ENCODE measurements at regions not wholly inside any gene's neighbourhood (a gene's known extent, or its start where the extent isn't known, plus 50 kb on each side); places are given as distances from the start of the nearest gene placed in this dataset.

GRCh38 chr7:136186281-136186680 is 209.1 kb upstream of the MTPN start:
- Histone ChIP-seq H3K9me3 (ENCODE audit: control insufficient read depth, insufficient read depth, low read length) (no peaks in the 10 kb centered on the region), H3K27me3 (ENCODE audit: control insufficient read depth, insufficient read depth, low read length) (no peaks in the 10 kb centered on the region), H3K4me3 (ENCODE audit: low read length) (no peak overlapping the region), H3K27ac (ENCODE audit: low read length) (no peak overlapping the region), H3K36me3 (ENCODE audit: control insufficient read depth, insufficient read depth, low read length) (no peaks in the 10 kb centered on the region), H3K4me1 (ENCODE audit: control insufficient read depth, insufficient read depth, low read length) (no peaks in the 10 kb centered on the region)
- no peak for DNase-seq (ENCODE audit: low read depth, low spot score)
- no CpG with 5 or more reads among the region's 6 CpGs for WGBS (ENCODE audit: insufficient coverage, insufficient read length)

GRCh38 chr7:136184719-136185118 is 207.6 kb upstream of the MTPN start:
- Histone ChIP-seq H3K4me3 (ENCODE audit: low read length) (no peak overlapping the region), H3K36me3 (ENCODE audit: control insufficient read depth, insufficient read depth, low read length) (no peaks in the 10 kb centered on the region), H3K27me3 (ENCODE audit: control insufficient read depth, insufficient read depth, low read length) (no peaks in the 10 kb centered on the region), H3K27ac (ENCODE audit: low read length) (no peak overlapping the region), H3K9me3 (ENCODE audit: control insufficient read depth, insufficient read depth, low read length) (no peaks in the 10 kb centered on the region), H3K4me1 (ENCODE audit: control insufficient read depth, insufficient read depth, low read length) (no peaks in the 10 kb centered on the region)
- no CpG with 5 or more reads among the region's 2 CpGs for WGBS (ENCODE audit: insufficient coverage, insufficient read length)
- DNase-seq (ENCODE audit: low read depth, low spot score), result no peak

GRCh38 chr7:136183981-136184380 is 206.8 kb upstream of the MTPN start:
- Histone ChIP-seq H3K36me3 (ENCODE audit: control insufficient read depth, insufficient read depth, low read length) (no peaks in the 10 kb centered on the region), H3K4me3 (ENCODE audit: low read length) (no peak overlapping the region), H3K4me1 (ENCODE audit: control insufficient read depth, insufficient read depth, low read length) (no peaks in the 10 kb centered on the region), H3K27ac (ENCODE audit: low read length) (no peak overlapping the region), H3K9me3 (ENCODE audit: control insufficient read depth, insufficient read depth, low read length) (no peaks in the 10 kb centered on the region), H3K27me3 (ENCODE audit: control insufficient read depth, insufficient read depth, low read length) (no peaks in the 10 kb centered on the region)
- DNase-seq (ENCODE audit: low read depth, low spot score), result peak; percentile 13
- no CpG with 5 or more reads among the region's 2 CpGs for WGBS (ENCODE audit: insufficient coverage, insufficient read length)

- Histone ChIP-seq H3K9me3 (ENCODE audit: control insufficient read depth, insufficient read depth, low read length) (no peaks in the 10 kb centered on the region), H3K36me3 (ENCODE audit: control insufficient read depth, insufficient read depth, low read length) (no peaks in the 10 kb centered on the region), H3K4me3 (ENCODE audit: low read length) (no peak overlapping the region), H3K27ac (ENCODE audit: low read length) (no peak overlapping the region), H3K27me3 (ENCODE audit: control insufficient read depth, insufficient read depth, low read length) (no peaks in the 10 kb centered on the region), H3K4me1 (ENCODE audit: control insufficient read depth, insufficient read depth, low read length) (no peaks in the 10 kb centered on the region)
- DNase-seq (ENCODE audit: low read depth, low spot score), result no peak
- WGBS (ENCODE audit: insufficient coverage, insufficient read length), result no CpG with 5 or more reads among the region's 7 CpGs
Observed at GRCh38 chr7:136180984-136181383, 203.8 kb upstream of the MTPN start.

GRCh38 chr7:136179851-136180721 is 202.9 kb upstream of the MTPN start:
- no peaks in the 10 kb centered on the region for H3K27me3 ChIP-seq (ENCODE audit: control insufficient read depth, insufficient read depth, low read length)
- no peaks in the 10 kb centered on the region for H3K36me3 ChIP-seq (ENCODE audit: control insufficient read depth, insufficient read depth, low read length)
- no peaks in the 10 kb centered on the region for H3K4me1 ChIP-seq (ENCODE audit: control insufficient read depth, insufficient read depth, low read length)
- no peak overlapping the region for H3K27ac ChIP-seq (ENCODE audit: low read length)
- no peaks in the 10 kb centered on the region for H3K9me3 ChIP-seq (ENCODE audit: control insufficient read depth, insufficient read depth, low read length)
- H3K4me3 ChIP-seq (ENCODE audit: low read length), result no peak overlapping the region
- no CpG with 5 or more reads among the region's 5 CpGs for WGBS (ENCODE audit: insufficient coverage, insufficient read length)
- no peak for DNase-seq (ENCODE audit: low read depth, low spot score)

- H3K9me3 ChIP-seq (ENCODE audit: control insufficient read depth, insufficient read depth, low read length), result no peaks in the 10 kb centered on the region
- H3K4me1 ChIP-seq (ENCODE audit: control insufficient read depth, insufficient read depth, low read length), result no peaks in the 10 kb centered on the region
- no peak overlapping the region for H3K27ac ChIP-seq (ENCODE audit: low read length)
- H3K27me3 ChIP-seq (ENCODE audit: control insufficient read depth, insufficient read depth, low read length), result no peaks in the 10 kb centered on the region
- DNase-seq (ENCODE audit: low read depth, low spot score), result no peak
- no peak overlapping the region for H3K4me3 ChIP-seq (ENCODE audit: low read length)
- WGBS (ENCODE audit: insufficient coverage, insufficient read length), result no CpG with 5 or more reads among the region's 5 CpGs
- H3K36me3 ChIP-seq (ENCODE audit: control insufficient read depth, insufficient read depth, low read length), result no peaks in the 10 kb centered on the region
Observed at GRCh38 chr7:136179154-136179553, 202.0 kb upstream of the MTPN start.

- DNase-seq (ENCODE audit: low read depth, low spot score), result no peak
- H3K9me3 ChIP-seq (ENCODE audit: control insufficient read depth, insufficient read depth, low read length), result no peaks in the 10 kb centered on the region
- no peak overlapping the region for H3K4me3 ChIP-seq (ENCODE audit: low read length)
- no peaks in the 10 kb centered on the region for H3K36me3 ChIP-seq (ENCODE audit: control insufficient read depth, insufficient read depth, low read length)
- no peaks in the 10 kb centered on the region for H3K27me3 ChIP-seq (ENCODE audit: control insufficient read depth, insufficient read depth, low read length)
- no peak overlapping the region for H3K27ac ChIP-seq (ENCODE audit: low read length)
- no peaks in the 10 kb centered on the region for H3K4me1 ChIP-seq (ENCODE audit: control insufficient read depth, insufficient read depth, low read length)
- WGBS (ENCODE audit: insufficient coverage, insufficient read length), result no CpG with 5 or more reads among the region's 5 CpGs
Observed at GRCh38 chr7:136174477-136175125, 197.4 kb upstream of the MTPN start.

- DNase-seq (ENCODE audit: low read depth, low spot score), result no peak
- Histone ChIP-seq H3K4me3 (ENCODE audit: low read length) (no peak overlapping the region), H3K4me1 (ENCODE audit: control insufficient read depth, insufficient read depth, low read length) (no peaks in the 10 kb centered on the region), H3K9me3 (ENCODE audit: control insufficient read depth, insufficient read depth, low read length) (no peaks in the 10 kb centered on the region), H3K36me3 (ENCODE audit: control insufficient read depth, insufficient read depth, low read length) (no peaks in the 10 kb centered on the region), H3K27ac (ENCODE audit: low read length) (no peak overlapping the region), H3K27me3 (ENCODE audit: control insufficient read depth, insufficient read depth, low read length) (no peaks in the 10 kb centered on the region)
- no CpG with 5 or more reads among the region's 5 CpGs for WGBS (ENCODE audit: insufficient coverage, insufficient read length)
Observed at GRCh38 chr7:136173874-136174273, 196.7 kb upstream of the MTPN start.

GRCh38 chr7:136171233-136171632 is 194.1 kb upstream of the MTPN start:
- H3K27me3 ChIP-seq (ENCODE audit: control insufficient read depth, insufficient read depth, low read length), result no peaks in the 10 kb centered on the region
- no peaks in the 10 kb centered on the region for H3K4me1 ChIP-seq (ENCODE audit: control insufficient read depth, insufficient read depth, low read length)
- no peak overlapping the region for H3K27ac ChIP-seq (ENCODE audit: low read length)
- no peak overlapping the region for H3K4me3 ChIP-seq (ENCODE audit: low read length)
- H3K9me3 ChIP-seq (ENCODE audit: control insufficient read depth, insufficient read depth, low read length), result no peaks in the 10 kb centered on the region
- no peaks in the 10 kb centered on the region for H3K36me3 ChIP-seq (ENCODE audit: control insufficient read depth, insufficient read depth, low read length)
- DNase-seq (ENCODE audit: low read depth, low spot score), result no peak

- Histone ChIP-seq H3K9me3 (ENCODE audit: control insufficient read depth, insufficient read depth, low read length) (no peaks in the 10 kb centered on the region), H3K27ac (ENCODE audit: low read length) (no peak overlapping the region), H3K4me3 (ENCODE audit: low read length) (no peak overlapping the region), H3K27me3 (ENCODE audit: control insufficient read depth, insufficient read depth, low read length) (no peaks in the 10 kb centered on the region), H3K4me1 (ENCODE audit: control insufficient read depth, insufficient read depth, low read length) (no peaks in the 10 kb centered on the region), H3K36me3 (ENCODE audit: control insufficient read depth, insufficient read depth, low read length) (no peaks in the 10 kb centered on the region)
- WGBS (ENCODE audit: insufficient coverage, insufficient read length), result no CpG with 5 or more reads among the region's 2 CpGs
- no peak for DNase-seq (ENCODE audit: low read depth, low spot score)
Observed at GRCh38 chr7:136168821-136169220, 191.7 kb upstream of the MTPN start.

- no peaks in the 10 kb centered on the region for H3K27me3 ChIP-seq (ENCODE audit: control insufficient read depth, insufficient read depth, low read length)
- no peak overlapping the region for H3K27ac ChIP-seq (ENCODE audit: low read length)
- WGBS (ENCODE audit: insufficient coverage, insufficient read length), result no CpG with 5 or more reads among the region's 4 CpGs
- H3K9me3 ChIP-seq (ENCODE audit: control insufficient read depth, insufficient read depth, low read length), result no peaks in the 10 kb centered on the region
- no peak overlapping the region for H3K4me3 ChIP-seq (ENCODE audit: low read length)
- H3K36me3 ChIP-seq (ENCODE audit: control insufficient read depth, insufficient read depth, low read length), result no peaks in the 10 kb centered on the region
- no peak for DNase-seq (ENCODE audit: low read depth, low spot score)
- no peaks in the 10 kb centered on the region for H3K4me1 ChIP-seq (ENCODE audit: control insufficient read depth, insufficient read depth, low read length)
Observed at GRCh38 chr7:136167991-136168390, 190.8 kb upstream of the MTPN start.

All from iPS DF 6.9 (cell line).